Adrenal gland (tissue), 9 donors: ENCODE measurements at regions not wholly inside any gene's neighbourhood (a gene's known extent, or its start where the extent isn't known, plus 50 kb on each side); places are given as distances from the start of the nearest gene placed in this dataset.
"Not testable (repeated sequence)": the region's sequence is repeated elsewhere in the genome, so short reads cannot be mapped to it uniquely, and the experiment has no call there.

ENCODE experiments used
- DNase-seq, 7 donors: peaks; one replicate each; pipeline ENCODE4 v3.0.0-alpha.2; 2019 to 2020
- H3K27ac ChIP-seq, 5 donors: fragments of 200-600 bp; sonication (generic) in 4 of 5; 1 replicate in 3 of 5; 2 replicates in 2 of 5; pipeline versions ENCODE4 v1.5.1 to v1.8.0; 2016 to 2020; ENCODE audit warnings: mild to moderate bottlenecking in 1 of 5
- H3K27me3 ChIP-seq: fragments of 200-600 bp; 2 replicates; pipeline ENCODE4 v1.8.0; 2021
- H3K36me3 ChIP-seq, 2 donors: fragments of 200-600 bp; replicated peaks in 1 of 2; 1 replicate in 1 of 2; 2 replicates in 1 of 2; pipeline versions ENCODE4 v1.5.1 to v1.8.0; 2018 to 2022
- H3K4me1 ChIP-seq, 2 donors: fragments of 200-600 bp; replicated peaks in 1 of 2; 1 replicate in 1 of 2; 2 replicates in 1 of 2; pipeline versions ENCODE4 v1.5.1 to v1.8.0; 2018 to 2021
- H3K4me3 ChIP-seq, 4 donors: fragments of 200-600 bp; sonication (generic) in 3 of 4; one replicate each; pipeline ENCODE4 v1.5.1; 2016 to 2018
- H3K9me3 ChIP-seq, 3 donors: fragments of 200-600 bp; sonication (generic) in 1 of 3; replicated peaks in 1 of 3; 1 replicate in 2 of 3; 2 replicates in 1 of 3; pipeline versions ENCODE4 v1.5.1 to v1.8.0; 2016 to 2021
- POLR2A ChIP-seq, 2 donors: fragments of 450-650 bp; IDR thresholded peaks; one replicate each; pipeline ENCODE4 v1.6.1; 2017; ENCODE audit warnings: antibody characterized with exemption in 2 of 2, mild to moderate bottlenecking in 2 of 2, moderate library complexity in 1 of 2
- WGBS, 4 donors: extraction: QIAGEN DNeasy Blood & Tissue Kit in 2 of 4; methylation state at CpG; one replicate each; pipeline versions ENCODE4 v1.1.5 to v1.1.7; 2013 to 2017; 5-methylcytosine and 5-hydroxymethylcytosine counted together
- intact Hi-C, 2 donors: fragments of 100-400 bp; cut with DNase I; formaldehyde crosslinking; loops; one replicate each; pipeline versions ENCODE4 v1.14.1 to v1.15.0; 2022 to 2023
- TF ChIP-seq, protein P1 (sequence below), 6 experiments: fragments of 450-650 bp in 4 of 6; fragments of 200-600 bp in 2 of 6; sonication (generic) in 1 of 6; IDR thresholded peaks; 1 replicate in 5 of 6; 2 replicates in 1 of 6; pipeline versions ENCODE4 v1.5.1 to v1.8.0; 2016 to 2021; ENCODE audit warnings: antibody characterized with exemption in 6 of 6, mild to moderate bottlenecking in 2 of 6, moderate library complexity in 1 of 6
- donor health status: healthy with polysubstance abuse.
- donor health status: Bipolar disorder and iron deficiency.
- donor health status: DM: yes; HTN: yes; CAD: no.
- donor health status: DM: no; HTN: no; CAD: no.
- donor health status: DM: no; HTN: no; CAD: no.

DNA sequence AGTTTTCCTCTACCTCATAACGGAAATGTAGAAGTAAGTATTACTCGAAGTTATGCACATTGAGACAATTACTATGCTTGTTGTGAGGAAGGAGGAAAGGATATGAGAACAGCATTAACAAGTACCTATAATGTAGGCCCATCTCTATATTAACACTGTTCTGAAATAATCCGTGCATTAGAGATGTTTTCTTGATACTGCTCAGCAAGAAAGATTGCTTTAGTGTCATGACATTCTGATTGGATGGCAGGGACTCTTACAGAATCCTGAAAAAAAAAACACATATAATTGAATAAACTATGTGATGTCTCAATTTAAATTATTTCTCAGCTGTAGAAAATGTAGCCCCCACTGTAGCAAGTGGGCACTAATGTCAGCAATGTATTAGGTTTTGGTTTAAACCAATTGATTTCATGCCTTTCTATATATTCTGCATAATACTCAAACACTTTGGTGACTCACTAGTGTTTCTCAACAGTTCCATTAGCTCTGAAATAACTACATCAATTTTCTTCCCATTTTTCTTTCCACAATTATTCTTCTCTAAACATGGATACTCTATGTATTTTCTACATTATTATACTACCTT is 598.3 kb upstream of the BCHE start:
- TF ChIP-seq, protein P1, sequence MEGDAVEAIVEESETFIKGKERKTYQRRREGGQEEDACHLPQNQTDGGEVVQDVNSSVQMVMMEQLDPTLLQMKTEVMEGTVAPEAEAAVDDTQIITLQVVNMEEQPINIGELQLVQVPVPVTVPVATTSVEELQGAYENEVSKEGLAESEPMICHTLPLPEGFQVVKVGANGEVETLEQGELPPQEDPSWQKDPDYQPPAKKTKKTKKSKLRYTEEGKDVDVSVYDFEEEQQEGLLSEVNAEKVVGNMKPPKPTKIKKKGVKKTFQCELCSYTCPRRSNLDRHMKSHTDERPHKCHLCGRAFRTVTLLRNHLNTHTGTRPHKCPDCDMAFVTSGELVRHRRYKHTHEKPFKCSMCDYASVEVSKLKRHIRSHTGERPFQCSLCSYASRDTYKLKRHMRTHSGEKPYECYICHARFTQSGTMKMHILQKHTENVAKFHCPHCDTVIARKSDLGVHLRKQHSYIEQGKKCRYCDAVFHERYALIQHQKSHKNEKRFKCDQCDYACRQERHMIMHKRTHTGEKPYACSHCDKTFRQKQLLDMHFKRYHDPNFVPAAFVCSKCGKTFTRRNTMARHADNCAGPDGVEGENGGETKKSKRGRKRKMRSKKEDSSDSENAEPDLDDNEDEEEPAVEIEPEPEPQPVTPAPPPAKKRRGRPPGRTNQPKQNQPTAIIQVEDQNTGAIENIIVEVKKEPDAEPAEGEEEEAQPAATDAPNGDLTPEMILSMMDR (IDR thresholded peaks at IDR 0.05) = no peak
- no peak for TF ChIP-seq POLR2A (IDR thresholded peaks at IDR 0.05)
- H3K4me1 ChIP-seq = no peaks in the 10 kb centered on the region
- no peaks in the 10 kb centered on the region for H3K27me3 ChIP-seq
- WGBS, 4 donors = 83 to 88% (median 86%) methylated on average over 3 of the region's 3 CpGs
- no peaks in the 10 kb centered on the region for H3K9me3 ChIP-seq
- no peak overlapping the region for H3K4me3 ChIP-seq
- intact Hi-C loops = no loop called here
- H3K36me3 ChIP-seq = no peaks in the 10 kb centered on the region
- no peak overlapping the region for H3K27ac ChIP-seq
- DNase-seq = no peak

DNA sequence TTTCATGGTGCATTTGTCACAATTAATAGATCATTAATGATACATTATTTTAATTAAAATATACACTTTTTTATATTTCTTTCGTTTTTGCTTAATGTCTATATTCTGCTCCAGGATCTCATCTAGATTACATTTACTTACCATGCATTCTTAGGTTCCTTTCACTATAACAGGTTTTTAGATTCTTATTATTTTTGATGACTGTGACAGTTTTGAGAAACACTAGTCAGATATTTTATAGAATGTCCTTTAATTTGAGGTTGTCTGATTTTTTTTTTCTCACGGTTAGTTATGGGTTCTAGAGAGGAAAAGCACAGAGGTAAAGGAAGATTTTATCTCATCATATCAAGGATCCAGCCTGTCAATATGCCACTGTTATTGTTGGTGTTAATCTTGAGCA is 595.8 kb upstream of the BCHE start:
- no peak overlapping the region for H3K4me3 ChIP-seq
- H3K9me3 ChIP-seq = peaks cover 0 to 9% (median 0%) of the 10 kb centered on the region in 3 donors
- no peak overlapping the region for H3K27ac ChIP-seq
- no peaks in the 10 kb centered on the region for H3K4me1 ChIP-seq
- intact Hi-C loops = no loop called here
- 50 to 62% (median 53%) methylated on average over 2 of the region's 2 CpGs for WGBS, 4 donors
- no peaks in the 10 kb centered on the region for H3K27me3 ChIP-seq
- DNase-seq = no peak
- no peak for TF ChIP-seq POLR2A (IDR thresholded peaks at IDR 0.05)
- TF ChIP-seq, protein P1 (IDR thresholded peaks at IDR 0.05) = no peak
- no peaks in the 10 kb centered on the region for H3K36me3 ChIP-seq

- no peak for DNase-seq
- Histone ChIP-seq H3K36me3 (no peaks in the 10 kb centered on the region), H3K4me3 (no peak overlapping the region), H3K27ac (no peak overlapping the region), H3K27me3 (no peaks in the 10 kb centered on the region), H3K9me3 (peaks cover 0 to 9% (median 0%) of the 10 kb centered on the region in 3 donors), H3K4me1 (no peaks in the 10 kb centered on the region)
- TF ChIP-seq, protein P1 (IDR thresholded peaks at IDR 0.05) = no peak
- TF ChIP-seq POLR2A (IDR thresholded peaks at IDR 0.05) = no peak
- intact Hi-C loops = no loop called here
- 72 to 84% (median 81%) methylated on average over 4 of the region's 4 CpGs for WGBS, 4 donors
These were observed 588.8 kb upstream of the BCHE start for GRCh38 chr3:166425900-166426611.

DNA sequence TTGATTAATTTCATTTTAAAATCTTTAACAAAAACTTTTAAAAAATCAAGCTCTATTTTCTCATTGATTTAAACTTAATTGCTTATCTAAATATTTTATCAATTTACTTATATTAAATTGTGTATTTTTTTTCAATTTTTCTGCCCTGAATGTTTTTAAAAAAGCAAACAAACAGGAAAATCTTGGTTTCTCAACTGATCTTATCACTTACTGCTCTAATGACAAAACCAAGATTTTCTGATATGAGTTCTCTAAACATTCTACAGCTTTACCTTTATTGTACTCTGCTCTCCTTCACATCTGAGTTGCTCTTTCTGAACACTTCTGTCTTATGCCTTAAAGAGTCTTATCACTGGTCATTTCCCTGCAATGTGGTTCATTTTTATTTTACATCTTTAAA is 587.8 kb upstream of the BCHE start:
- no peak for DNase-seq
- H3K4me3 ChIP-seq = no peak overlapping the region
- no peak for TF ChIP-seq POLR2A (IDR thresholded peaks at IDR 0.05)
- TF ChIP-seq, protein P1 (IDR thresholded peaks at IDR 0.05) = no peak
- no peaks in the 10 kb centered on the region for H3K4me1 ChIP-seq
- H3K27ac ChIP-seq = no peak overlapping the region
- no peaks in the 10 kb centered on the region for H3K36me3 ChIP-seq
- intact Hi-C loops = no loop called here
- no peaks in the 10 kb centered on the region for H3K27me3 ChIP-seq
- peaks cover 0 to 9% (median 0%) of the 10 kb centered on the region in 3 donors for H3K9me3 ChIP-seq

- H3K36me3 ChIP-seq, H3K27ac ChIP-seq, DNase-seq, H3K9me3 ChIP-seq, H3K4me1 ChIP-seq, H3K4me3 ChIP-seq, H3K27me3 ChIP-seq, intact Hi-C loops: not testable (repeated sequence)
- WGBS, 4 donors = 70 to 94% (median 88%) methylated on average over 3 to 26 of the region's 26 CpGs
These were observed 586.7 kb upstream of the BCHE start for GRCh38 chr3:166423824-166424513.
